ENCODE measurements at regions not wholly inside any gene's neighbourhood (a gene's known extent, or its start where the extent isn't known, plus 50 kb on each side); places are given as distances from the start of the nearest gene placed in this dataset.

DNA sequence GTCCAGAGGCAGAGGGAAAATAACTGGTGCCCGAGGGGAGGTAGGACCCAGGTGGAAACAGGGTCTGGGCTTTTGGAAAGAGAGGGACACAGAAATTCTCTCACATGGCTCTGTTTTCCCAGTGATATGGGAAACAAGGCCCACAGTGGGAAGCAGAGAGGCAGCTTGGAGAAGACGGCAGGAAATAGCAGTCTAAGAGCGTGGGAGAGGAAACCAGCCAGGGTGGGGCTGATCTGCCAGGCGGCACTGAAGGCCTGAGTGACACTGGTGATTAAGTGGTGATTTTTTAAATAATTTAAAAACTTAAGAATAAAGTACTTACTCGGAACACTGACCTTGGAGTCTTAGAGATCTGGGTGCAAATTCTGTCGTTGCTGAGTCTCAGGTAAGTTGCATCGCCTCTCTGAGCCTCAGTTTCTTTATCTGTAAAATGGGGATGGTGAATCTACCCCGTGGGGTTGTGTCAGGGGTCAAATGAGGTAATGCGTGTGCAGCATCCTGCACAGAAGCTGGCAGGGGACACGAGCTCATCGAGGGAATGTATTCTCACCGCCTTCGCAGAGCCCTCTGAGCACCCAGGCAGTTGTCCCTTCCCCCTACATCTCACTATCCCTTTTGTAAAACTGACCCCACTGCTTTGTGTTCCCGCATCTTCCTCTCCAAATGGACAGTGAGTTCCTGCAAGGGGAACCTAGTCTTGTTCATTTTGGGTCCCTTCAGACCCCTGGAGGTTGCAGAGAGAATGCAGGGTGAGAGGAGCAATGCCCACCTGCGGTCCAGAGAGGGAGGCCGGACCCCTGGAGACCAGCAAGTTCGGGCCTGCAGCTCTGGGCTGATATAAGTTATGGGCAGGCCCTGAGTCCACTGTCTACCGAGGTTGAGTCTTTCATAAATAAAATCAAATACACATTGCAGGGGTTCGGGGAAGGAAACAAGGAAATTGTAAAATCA lies 228.6 kb upstream of the PMEPA1 start:
- no peak for DNase-seq

DNA sequence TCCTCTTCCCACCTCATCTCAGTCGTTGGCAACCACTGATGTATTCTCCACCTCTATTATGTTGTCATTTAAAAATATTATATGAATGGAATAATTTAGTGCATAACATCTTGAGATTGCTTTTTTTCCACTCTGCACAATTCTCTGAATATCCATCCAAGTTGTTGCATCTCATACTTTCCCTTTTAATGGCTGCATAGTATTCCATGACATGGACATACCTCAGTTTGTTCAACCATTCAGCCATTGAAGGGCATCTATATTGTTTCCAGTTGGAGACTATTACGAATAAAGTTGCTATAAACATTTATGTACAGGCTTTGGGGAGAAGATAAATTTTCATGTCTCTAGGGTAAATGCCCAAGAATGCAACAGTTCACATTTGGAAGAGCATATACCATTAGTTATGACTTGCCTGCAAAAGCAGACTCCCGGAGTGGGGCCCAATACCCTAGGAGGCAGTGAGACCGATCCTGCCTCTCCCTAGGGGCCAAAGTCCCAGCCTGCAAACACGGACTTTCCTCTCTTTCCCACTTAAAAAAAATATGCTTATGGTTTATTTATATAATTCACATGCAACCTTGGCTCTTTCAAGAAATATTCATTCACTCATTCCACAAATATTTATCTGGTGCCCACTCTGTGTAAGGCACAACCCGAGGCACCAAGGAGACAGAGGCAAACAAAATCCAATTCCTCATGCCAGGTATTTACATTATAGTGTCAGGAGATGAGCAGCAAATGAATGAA lies 227.0 kb upstream of the PMEPA1 start:
- DNase-seq, result no peak

DNA sequence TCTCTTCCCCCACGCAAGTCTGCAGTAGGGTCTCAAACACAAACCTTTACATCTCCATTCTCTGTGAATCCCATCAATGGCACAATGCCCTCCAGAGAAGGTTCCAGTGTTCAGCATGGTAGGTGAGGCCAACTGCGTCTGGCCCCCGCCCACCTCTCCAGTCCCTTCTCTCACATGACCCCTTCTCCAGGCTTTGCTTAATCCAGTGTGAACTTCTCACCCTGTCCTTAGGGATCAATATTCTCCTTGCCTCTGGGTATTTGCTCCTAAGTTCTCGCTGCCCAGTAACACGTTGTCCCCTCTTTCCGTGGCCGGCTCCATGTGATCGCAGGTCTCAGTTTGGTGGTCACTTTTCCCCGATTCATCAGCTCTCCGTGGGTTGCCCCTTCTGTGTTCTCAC lies 225.1 kb upstream of the PMEPA1 start:
- no peak for DNase-seq

DNA sequence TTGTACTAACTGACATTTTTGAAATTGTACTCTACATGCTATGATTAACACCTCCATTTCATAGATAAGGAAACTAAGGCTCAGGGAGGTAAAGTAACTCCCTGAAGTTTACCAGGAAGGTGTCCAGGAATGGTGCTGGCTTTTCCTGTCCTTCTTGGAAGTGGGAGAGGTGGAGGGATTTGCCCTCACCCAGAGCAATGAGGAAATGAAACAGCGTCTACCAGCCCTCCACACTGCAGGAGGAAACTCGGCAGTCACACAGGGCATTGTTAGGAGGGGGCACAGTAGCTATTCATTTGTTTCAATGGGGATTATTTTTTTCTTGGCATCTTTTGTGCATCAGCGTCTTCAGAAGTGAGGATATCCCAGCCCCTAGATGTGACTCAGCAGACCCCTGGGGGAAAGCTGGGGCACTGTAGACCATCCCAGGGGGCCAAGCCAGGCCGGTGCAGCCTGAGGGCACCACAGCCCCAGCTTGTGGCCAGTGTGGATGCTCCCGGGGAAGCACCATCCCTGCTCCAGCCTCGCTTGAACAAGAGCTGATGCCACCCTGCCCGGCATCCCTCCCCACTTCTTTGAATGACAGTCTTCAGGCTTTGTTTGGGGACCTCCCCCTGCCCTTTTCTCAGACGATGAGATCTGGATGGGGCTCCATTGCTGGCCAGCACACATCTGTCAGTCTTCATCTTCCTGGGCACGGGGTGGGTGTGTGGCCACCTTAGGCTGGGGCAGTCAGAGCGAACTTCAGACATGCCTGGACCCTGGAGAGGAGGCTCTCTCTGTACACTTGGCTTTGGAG lies 224.4 kb upstream of the PMEPA1 start:
- DNase-seq, result no peak

DNA sequence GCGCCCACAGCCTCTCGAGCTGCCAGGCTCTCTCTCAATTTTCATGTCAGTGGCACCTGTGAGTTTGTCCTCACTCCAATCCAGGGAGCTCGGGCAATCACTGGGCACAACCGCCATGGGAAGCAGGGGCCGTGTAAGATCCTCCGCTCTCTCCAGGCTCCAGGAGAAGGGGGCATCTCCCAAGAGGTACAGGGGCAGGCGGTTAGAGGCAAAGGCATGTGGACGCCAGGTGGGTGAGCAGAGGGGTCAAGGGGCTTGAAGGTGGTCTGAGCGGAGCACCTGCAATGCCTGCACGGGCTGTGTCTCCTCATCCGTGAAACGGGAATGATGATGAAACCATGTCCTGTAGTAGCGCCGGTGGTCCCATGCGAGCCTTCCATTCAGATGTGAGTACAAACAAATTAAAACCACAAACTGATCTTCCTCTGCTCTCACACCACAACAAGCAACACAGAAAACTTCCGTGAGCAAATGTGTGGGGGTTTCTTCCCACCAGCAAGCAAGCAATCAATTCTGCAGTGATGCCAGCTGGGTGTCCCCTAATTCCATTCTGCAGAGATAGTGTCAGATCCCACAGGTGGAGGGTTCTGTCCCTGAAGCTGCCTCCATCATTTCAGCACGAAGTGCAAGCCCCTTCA lies 222.5 kb upstream of the PMEPA1 start:
- DNase-seq, result no peak

DNA sequence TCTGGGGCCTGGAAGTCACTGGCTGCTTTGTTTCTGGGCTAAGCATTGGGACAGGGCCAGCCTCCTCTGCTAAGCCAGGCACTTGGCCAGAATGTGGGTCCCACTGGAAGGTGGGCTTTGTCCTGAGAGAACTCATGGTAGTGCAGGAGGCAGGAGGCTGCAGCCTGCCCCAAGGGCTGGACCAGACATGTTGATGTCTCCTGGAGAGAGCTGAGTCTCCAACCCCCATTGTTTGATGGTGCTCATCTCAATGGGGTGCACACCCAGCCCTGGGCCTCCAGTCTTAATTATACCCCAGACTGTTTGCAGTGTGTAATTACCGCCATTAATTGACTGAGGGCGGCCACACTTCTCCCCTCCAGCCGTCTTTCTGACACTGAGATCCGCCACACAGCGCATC lies 220.5 kb upstream of the PMEPA1 start:
- DNase-seq, result peak; percentile 98

DNA sequence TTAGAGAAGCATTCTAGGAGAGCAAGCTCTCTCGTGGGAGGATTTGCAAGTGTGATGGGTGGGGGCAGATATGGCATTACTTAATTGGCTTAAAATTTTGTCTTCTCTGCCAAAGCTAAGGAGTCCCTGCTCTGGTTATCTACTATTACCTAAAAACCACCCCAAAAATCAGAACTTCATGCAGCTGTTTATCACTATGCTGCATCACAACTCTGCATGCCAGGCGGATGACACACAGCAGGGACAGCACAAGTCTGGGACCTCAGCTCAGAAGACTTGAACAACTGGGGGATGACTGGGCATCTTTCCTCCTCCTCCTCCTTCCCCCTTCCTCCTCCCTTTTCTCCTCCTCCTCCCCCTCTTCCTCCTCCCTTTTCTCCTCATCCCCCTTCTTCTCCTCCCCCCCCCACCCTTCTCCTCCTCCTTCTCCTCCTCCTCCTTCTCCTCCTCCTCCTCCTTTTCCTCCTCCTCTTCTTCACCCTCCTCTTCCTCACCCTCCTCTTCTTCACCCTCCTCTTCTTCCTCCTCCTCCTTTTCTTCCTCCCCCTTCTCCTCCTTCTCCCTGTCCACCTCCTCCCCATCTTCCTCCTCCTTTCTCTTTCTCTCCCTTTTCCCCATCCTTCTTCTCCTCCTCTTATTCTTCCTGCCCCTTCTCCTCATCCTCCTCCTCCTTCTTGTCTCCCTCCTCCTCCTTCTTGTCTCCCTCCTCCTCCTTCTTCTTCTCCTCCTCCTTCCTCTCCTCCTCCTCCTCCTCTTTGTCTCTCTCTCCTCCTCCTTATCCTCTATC lies 218.6 kb upstream of the PMEPA1 start:
- DNase-seq, result no peak

DNA sequence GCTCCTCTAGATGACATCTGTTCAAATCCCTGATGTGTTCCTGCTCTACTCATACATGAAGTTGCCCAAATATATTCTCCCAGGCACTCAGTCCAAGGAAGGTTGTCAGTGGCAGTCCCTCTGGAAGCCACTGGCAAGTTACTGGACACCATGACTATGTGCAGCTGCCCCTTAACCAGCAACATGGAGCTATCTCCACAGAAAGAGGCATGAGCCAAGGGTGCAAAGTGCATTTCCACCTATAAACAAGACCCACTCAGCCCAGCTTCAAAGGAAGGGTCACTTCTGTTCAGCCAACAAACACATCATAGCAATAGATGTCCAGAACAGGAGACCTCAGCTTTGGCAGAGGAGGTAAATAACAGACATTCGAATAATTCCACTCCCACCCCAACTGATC lies 217.6 kb upstream of the PMEPA1 start:
- no peak for DNase-seq

DNA sequence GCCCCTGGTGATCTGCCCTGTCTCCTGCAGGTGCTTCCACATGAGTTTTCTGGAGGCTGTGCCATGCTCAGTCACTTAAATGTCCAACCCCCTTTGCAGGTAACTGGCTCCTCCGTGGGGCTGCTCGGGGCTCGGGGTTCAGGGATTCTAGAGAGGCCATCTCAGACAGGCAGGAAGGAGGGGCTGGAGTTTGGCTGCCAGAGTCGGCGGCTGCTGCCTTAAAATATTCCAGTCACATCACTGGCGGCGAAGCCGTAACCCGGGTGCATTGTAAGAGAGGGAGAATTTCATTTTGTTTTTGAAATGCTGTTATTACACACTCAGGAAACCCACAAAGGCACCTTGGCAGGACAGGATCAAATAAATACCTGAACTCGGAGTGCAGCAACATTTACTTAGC lies 212.9 kb upstream of the PMEPA1 start:
- DNase-seq, result no peak

DNA sequence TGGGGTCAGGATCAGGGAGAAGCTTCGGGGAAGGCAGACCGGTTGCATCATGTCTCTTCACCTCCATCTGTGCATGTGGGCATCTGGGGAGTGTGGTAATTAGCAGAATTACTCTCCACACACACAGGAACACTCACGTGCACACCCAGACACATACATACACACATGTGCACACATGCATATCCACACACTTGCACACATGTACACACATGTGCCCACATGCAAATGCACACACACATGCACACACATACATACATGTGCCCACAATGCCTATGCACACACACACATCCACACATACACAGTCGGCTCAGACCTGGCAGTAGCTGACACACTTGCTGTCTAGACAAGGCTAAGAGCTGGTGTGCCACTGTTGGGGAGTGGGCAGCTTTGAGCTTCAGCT lies 212.3 kb upstream of the PMEPA1 start:
- no peak for DNase-seq

DNA sequence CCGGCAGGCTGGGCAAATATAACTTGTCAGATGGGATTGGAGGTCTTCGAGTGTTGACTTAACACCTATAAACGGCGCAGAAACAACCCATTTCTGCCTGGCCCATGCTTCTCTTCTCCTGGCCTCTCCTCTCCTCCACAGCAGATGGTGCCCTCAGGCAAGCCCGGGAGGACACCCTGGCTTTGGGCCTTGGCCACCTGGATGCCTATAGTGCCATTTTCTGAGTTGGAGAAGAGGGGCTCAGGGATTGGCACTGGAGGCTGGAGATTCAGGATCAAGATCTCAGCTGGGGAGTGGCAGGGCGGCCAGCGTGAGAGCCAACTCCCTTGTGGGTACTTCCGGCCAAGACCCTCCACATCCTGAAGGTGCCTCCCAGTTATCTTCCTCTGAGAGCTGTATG lies 211.9 kb upstream of the PMEPA1 start:
- DNase-seq, result no peak

DNA sequence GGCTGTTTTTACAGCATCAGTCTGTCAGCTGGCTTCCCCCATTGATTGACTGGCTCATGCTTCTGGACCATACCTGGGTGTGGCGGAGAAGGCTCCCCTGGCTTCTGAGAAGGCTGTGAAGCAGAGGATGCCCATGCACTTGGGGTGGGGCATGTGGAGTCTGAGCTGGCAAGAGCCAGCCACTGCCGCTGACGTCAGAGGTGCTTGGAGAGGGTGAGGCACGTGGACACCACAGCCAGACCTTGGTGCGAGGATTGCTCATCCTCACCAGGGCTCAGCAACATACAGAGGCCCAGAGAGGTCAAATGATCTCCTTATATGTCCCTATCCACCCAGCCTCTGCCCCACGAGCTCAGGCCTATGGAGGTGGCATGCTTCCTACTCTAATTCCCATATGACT lies 211.2 kb upstream of the PMEPA1 start:
- DNase-seq, result no peak

DNA sequence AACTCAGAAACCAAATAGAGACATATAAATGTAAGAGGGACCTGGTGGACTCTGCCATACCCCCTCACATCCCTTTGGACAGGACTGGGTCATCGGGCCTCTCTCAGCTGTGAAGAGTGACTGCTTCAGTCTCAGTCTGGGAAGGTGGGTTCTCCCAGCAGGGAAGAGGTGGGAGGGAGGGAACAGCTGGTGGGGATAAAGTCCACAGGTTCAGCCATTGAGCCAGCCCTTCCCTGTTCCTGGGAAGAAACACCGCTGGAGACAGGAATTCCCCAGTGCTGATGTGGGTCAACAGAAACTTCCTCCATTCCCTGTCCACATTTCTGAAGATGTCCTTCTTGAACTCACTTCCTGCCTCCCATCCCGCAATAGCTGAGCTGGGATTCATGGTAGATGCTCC lies 209.2 kb upstream of the PMEPA1 start:
- DNase-seq, result no peak

DNA sequence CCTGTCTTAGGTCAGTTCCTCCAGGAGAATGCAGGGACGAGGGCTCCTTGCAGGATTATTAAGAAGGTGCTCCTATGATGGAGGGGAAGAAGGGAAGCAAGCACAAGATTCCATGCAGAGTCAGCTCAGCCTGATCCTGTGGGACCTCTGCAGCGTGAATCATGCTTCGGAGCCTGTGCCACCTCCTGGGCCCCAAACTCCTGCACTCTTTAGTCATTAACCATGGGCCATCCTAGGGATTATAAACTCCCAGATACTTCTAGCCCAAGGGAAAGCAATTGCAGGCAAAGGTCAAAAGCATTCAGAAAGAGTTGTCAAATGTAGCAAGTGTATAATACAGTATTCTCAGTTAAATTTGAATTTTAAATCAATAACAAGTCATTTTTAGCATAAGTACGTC lies 208.7 kb upstream of the PMEPA1 start:
- DNase-seq, result no peak

DNA sequence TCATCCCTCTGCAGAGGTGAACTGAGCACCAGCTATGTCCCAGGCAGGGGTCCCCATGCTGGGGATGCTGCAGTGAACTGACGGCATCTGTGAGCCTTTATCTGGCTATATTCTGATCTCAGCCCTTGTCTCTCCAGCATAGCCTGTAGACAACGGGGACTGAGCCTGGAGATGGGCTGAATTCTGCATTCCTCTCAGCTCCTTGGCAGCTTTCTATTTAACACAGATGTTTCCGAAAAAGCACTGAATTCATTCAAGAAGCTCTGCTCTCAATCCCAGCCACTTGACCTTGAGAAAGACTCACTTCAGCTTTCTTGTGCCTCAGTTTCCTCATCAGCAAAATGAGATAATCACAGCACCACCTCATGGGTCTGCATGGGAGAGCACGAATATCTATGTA lies 204.4 kb upstream of the PMEPA1 start:
- no peak for DNase-seq

DNA sequence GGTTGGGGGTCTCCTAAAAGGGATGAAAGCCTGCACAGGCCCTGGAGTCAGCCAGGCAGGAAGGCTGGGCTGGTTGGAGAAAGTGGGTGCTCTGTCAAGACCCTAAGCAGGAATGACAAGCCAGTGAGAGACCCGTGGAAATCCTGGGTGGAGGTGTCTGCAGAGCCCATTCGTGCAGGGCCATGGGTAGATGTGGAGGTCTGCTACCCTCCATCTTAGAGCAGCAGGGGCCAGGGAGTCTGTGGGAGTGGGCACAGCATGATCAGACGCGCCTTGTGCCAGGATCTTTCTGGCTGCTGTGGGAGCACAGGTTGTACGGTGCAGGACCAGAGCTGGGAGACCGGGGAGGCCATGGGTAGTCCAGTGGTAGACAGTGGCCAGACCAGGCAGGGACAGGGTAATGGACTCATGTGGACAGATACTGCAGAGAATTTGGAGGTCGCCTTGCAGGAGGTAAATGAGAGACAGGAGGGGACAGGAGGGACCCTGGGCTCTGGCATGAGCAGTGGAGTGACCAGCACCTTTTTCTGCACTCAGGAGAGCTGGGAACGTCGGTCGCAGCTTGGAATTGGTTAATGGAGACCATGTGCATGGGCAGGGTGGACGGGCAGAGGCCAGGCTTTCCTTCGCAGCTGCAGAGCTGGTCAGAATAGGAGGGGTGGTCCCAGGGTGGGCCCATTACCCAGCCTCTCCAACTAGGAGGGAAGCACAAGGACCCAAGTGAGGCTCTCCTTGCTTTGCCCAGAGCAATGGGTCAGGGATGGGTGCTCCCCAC lies 203.5 kb upstream of the PMEPA1 start:
- DNase-seq, result no peak

DNA sequence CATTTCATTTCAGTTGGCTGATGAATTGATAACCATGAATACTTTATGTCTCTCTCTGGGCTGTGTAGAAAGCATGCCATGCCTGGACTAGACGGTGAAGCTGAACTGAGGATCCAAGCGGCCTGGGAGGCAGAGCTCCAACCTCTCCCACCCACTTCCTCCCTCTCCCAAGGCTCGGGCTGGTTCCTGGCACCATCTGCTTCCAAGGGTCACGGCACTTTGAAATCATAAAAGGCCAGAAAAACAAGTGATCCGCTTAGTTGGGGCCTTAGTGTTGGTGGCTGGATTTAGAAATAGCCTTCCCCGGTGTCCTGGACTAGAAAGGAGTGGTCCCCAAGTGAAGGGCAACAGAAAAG lies 202.4 kb upstream of the PMEPA1 start:
- DNase-seq, result no peak

DNA sequence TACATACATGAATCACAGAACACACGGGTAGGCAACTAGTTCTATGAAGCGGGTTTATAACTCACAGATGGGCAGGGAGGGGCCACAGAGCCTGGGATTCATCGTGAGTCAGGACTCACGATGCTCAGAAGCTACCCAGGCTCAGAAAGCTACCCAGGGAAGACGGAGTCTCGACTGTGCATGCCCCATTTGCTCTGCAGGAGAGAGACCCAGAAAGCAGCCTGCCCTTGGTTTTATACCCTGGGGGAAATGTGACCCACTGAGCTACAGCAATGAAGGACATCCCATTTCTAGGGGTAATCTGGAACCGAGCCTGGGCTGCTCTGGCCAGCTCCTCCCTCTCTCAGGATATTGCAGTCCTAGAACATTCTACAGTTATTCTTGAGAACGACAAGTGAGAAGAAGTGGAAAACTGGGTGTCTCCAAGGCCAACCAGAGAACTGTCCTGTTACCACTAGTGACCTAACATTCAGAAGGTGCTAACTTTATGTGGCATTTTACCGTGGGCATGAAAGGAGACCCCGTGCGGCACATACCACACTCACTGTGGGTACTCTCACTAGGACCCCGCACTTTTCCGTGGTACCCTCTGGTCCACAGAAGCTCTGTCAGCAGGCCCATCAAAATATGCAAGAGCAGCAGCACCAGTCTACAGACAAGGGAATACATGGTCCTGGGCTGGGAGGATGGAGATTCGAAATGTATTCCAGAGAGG lies 201.9 kb upstream of the PMEPA1 start:
- DNase-seq, result no peak

DNA sequence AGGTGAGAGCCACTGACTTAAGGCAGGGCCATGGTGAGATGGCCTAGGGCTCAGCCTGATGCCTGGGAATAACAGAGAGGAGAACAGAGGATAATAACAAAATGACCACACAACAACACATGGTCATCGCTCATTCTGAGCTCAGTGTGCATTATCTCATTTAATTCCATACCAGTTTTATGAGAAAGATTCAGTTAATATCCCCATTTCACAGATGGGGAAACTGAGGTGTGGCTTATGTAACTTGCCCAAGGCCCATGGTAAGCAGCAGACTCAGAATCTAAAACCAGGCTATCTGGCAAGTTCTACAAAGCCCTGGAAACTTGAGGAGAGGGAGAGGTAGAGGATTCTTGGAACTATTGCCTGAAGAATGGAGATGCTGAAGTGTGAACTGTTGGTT lies 200.9 kb upstream of the PMEPA1 start:
- no peak for DNase-seq

DNA sequence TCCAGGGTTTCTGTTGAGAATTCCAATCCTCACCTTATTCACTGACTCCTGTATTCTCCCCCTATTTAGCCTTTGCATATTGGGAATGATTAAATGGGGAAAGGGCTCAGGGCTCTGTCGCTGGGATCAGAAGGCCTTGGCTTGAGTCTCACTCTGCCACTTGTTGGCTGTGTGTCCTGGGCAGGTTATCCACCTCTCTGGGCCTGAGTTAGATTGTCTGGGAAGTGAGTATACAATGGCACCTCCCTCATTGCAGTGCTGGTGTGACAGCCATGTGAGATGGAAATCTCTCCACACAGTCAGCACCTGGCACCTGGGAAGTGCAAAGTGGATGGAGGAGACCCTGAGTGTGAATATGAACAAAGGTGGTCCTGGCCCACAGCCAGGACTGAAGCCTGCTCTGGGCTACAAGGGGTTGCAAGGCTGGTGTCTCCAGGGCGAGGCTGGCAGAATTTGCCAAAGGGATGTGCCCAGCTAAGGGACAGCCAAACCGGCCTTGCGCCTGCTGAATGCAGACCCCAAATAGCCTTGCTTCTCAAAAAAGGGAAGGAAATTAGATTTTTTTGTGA lies 200.0 kb upstream of the PMEPA1 start:
- no peak for DNase-seq

Measured in NCI-H1417 treated with DMSO at 0.1 percent for 48 hours (cell line).